HEK293 (cell line): ENCODE measurements at regions not wholly inside any gene's neighbourhood (a gene's known extent, or its start where the extent isn't known, plus 50 kb on each side); places are given as distances from the start of the nearest gene placed in this dataset.

ENCODE experiments used
- CTCF ChIP-seq: fragments of 450-650 bp; formaldehyde crosslinking; IDR thresholded peaks from 2 replicates; pipeline ENCODE4 v1.5.1; 2016; ENCODE audit warnings: missing biosample characterization, missing genetic modification characterization
- ZNF549 ChIP-seq: fragments of 450-650 bp; IDR thresholded peaks from 2 replicates; pipeline ENCODE4 v1.5.1; 2018; ENCODE audit warnings: missing biosample characterization, missing genetic modification characterization, mild to moderate bottlenecking, inconsistent platforms, moderate library complexity
- ZNF580 ChIP-seq: fragments of 450-650 bp; formaldehyde crosslinking; IDR thresholded peaks from 2 replicates; pipeline ENCODE4 v1.5.1; 2016; ENCODE audit warnings: missing biosample characterization, missing genetic modification characterization

GRCh38 chr7:12788591-12788990 is 101.2 kb downstream of the ARL4A start:
- TF ChIP-seq ZNF580 (tag by site-specific recombination) = no peak
- TF ChIP-seq CTCF (tag by site-specific recombination) = no peak
- no peak for TF ChIP-seq ZNF549
